Skeletal muscle cell (primary cell): ENCODE measurements at regions not wholly inside any gene's neighbourhood (a gene's known extent, or its start where the extent isn't known, plus 50 kb on each side); places are given as distances from the start of the nearest gene placed in this dataset.

Experiments used
- DNase-seq: peaks from one replicate; pipeline ENCODE4 v3.0.0-alpha.2; 2010; ENCODE audit warnings: low read depth
- H3K4me3 ChIP-seq: 2 replicates; pipeline ENCODE4 v1.5.1; 2011; ENCODE audit warnings: low read depth, mild to moderate bottlenecking, control low read depth, low read length, moderate library complexity

GRCh38 chr2:234147335-234147861, 96.9 kb downstream of the SPP2 start:
- H3K4me3 ChIP-seq, result no peak overlapping the region

GRCh38 chr2:234146087-234146826, 95.8 kb downstream of the SPP2 start:
- peak; percentile 60 for DNase-seq
- H3K4me3 ChIP-seq, result no peak overlapping the region

More at GRCh38 chr2:234147335-234147861, 96.9 kb downstream of the SPP2 start:
- DNase-seq, result no peak

- no peak overlapping the region for H3K4me3 ChIP-seq
- no peak for DNase-seq
Observed at GRCh38 chr2:234145511-234145910, 95.0 kb downstream of the SPP2 start.

- no peak for DNase-seq
- H3K4me3 ChIP-seq, result no peak overlapping the region
Observed at GRCh38 chr2:234145057-234145456, 94.6 kb downstream of the SPP2 start.

GRCh38 chr2:234143896-234144295, 93.4 kb downstream of the SPP2 start:
- DNase-seq, result no peak
- H3K4me3 ChIP-seq, result no peak overlapping the region

- no peak for DNase-seq
- no peak overlapping the region for H3K4me3 ChIP-seq
Observed at GRCh38 chr2:234142530-234142929, 92.0 kb downstream of the SPP2 start.

GRCh38 chr2:234139755-234140154, 89.3 kb downstream of the SPP2 start:
- no peak for DNase-seq
- no peak overlapping the region for H3K4me3 ChIP-seq

- no peak overlapping the region for H3K4me3 ChIP-seq
- no peak for DNase-seq
Observed at GRCh38 chr2:234138836-234139235, 88.3 kb downstream of the SPP2 start.

- no peak for DNase-seq
- no peak overlapping the region for H3K4me3 ChIP-seq
Observed at GRCh38 chr2:234137400-234138014, 87.0 kb downstream of the SPP2 start.

GRCh38 chr2:234136461-234136860, 86.0 kb downstream of the SPP2 start:
- H3K4me3 ChIP-seq, result no peak overlapping the region
- no peak for DNase-seq

GRCh38 chr2:234135750-234136221, 85.3 kb downstream of the SPP2 start:
- no peak overlapping the region for H3K4me3 ChIP-seq
- DNase-seq, result no peak

GRCh38 chr2:234134496-234134895, 84.0 kb downstream of the SPP2 start:
- H3K4me3 ChIP-seq, result no peak overlapping the region

GRCh38 chr2:234133004-234133403, 82.5 kb downstream of the SPP2 start:
- no peak overlapping the region for H3K4me3 ChIP-seq
- DNase-seq, result peak; percentile 31

More at GRCh38 chr2:234134496-234134895, 84.0 kb downstream of the SPP2 start:
- no peak for DNase-seq

- no peak overlapping the region for H3K4me3 ChIP-seq
- no peak for DNase-seq
Observed at GRCh38 chr2:234130777-234131181, 80.3 kb downstream of the SPP2 start.

GRCh38 chr2:234128606-234129005, 78.1 kb downstream of the SPP2 start:
- DNase-seq, result no peak
- H3K4me3 ChIP-seq, result no peak overlapping the region
